ENCODE measurements at regions not wholly inside any gene's neighbourhood (a gene's known extent, or its start where the extent isn't known, plus 50 kb on each side); places are given as distances from the start of the nearest gene placed in this dataset.
"Not testable (repeated sequence)": the region's sequence is repeated elsewhere in the genome, so short reads cannot be mapped to it uniquely, and the experiment has no call there.

DNA sequence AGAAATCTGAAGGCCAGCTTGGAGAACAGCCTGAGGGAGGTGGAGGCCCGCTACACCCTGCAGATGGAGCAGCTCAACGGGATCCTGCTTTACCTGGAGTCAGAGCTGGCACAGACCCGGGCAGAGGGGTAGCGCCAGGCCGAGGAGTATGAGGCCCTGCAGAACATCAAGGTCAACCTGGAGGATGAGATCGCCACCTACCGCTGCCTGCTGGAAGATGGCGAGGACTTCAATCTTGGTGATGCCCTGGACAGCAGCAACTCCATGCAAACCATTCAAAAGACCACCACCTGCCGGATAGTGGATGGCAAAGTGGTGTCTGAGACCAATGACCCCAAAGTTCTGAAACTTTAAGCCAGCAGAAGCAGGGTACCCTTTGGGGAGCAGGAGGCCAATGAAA is 318.4 kb downstream of the ZFHX3 start:
- not testable (repeated sequence) for H3K27ac Mint-ChIP-seq (ENCODE audit: low read depth); H3K4me1 Mint-ChIP-seq; H3K27me3 Mint-ChIP-seq; DNase-seq (ENCODE audit: low spot score in 2 of 2); H3K4me3 Mint-ChIP-seq; ATAC-seq (replicated peaks; ENCODE audit: extremely low read depth, poor library complexity, severe bottlenecking); H3K36me3 Mint-ChIP-seq (ENCODE audit: insufficient read depth)
- H3K9me3 Mint-ChIP-seq, result peaks cover 13% of the 10 kb centered on the region

DNA sequence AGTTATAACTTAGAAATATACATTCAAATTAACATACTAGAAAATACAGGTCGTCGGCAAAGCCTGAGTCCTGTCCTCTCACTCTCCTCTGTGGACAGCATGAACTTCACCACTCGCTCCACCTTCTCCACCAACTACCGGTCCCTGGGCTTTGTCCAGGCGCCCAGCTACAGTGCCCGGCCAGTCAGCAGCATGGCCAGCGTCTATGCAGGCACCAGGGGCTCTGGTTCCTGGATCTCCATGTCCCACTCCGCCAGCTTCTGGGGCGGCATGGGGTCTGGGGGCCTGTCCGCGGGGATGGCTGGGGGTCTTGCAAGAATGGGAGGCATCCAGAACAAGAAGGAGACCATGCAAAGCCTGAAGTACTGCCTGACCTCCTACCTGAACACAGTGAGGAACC is 319.4 kb downstream of the ZFHX3 start:
- no peaks in the 10 kb centered on the region for H3K27me3 Mint-ChIP-seq
- H3K4me3 Mint-ChIP-seq, result no peak overlapping the region
- H3K4me1 Mint-ChIP-seq, result no peaks in the 10 kb centered on the region
- H3K27ac Mint-ChIP-seq (ENCODE audit: low read depth), result no peak overlapping the region
- no peak for DNase-seq (ENCODE audit: low spot score in 2 of 2)
- no peaks in the 10 kb centered on the region for H3K36me3 Mint-ChIP-seq (ENCODE audit: insufficient read depth)
- H3K9me3 Mint-ChIP-seq, result peaks cover 10% of the 10 kb centered on the region
- no peak for ATAC-seq (replicated peaks; ENCODE audit: extremely low read depth, poor library complexity, severe bottlenecking)

DNA sequence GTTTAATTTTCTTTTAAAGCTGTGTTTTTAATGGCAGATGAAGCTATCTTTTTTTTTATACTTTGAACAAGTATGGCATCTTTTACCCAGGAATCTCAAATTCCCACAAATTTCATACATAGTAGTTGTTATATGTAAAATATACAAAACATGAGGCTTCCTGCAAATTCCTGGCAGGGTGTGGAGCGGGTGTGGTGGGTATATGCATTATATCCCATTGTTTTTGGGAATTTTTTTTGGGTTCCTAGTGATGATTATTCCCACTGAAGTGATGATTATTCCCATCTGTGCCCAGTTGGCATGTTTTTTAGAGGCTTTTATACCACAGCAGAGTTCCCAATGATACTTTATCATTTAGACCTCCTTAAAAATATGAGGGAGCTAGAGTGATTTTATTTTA is 320.4 kb downstream of the ZFHX3 start:
- H3K27me3 Mint-ChIP-seq, result no peaks in the 10 kb centered on the region
- H3K9me3 Mint-ChIP-seq, result peaks cover 10% of the 10 kb centered on the region
- H3K27ac Mint-ChIP-seq (ENCODE audit: low read depth), result no peak overlapping the region
- H3K36me3 Mint-ChIP-seq (ENCODE audit: insufficient read depth), result no peaks in the 10 kb centered on the region
- H3K4me3 Mint-ChIP-seq, result no peak overlapping the region
- no peak for DNase-seq (ENCODE audit: low spot score in 2 of 2)
- no peak for ATAC-seq (replicated peaks; ENCODE audit: extremely low read depth, poor library complexity, severe bottlenecking)
- no peaks in the 10 kb centered on the region for H3K4me1 Mint-ChIP-seq

DNA sequence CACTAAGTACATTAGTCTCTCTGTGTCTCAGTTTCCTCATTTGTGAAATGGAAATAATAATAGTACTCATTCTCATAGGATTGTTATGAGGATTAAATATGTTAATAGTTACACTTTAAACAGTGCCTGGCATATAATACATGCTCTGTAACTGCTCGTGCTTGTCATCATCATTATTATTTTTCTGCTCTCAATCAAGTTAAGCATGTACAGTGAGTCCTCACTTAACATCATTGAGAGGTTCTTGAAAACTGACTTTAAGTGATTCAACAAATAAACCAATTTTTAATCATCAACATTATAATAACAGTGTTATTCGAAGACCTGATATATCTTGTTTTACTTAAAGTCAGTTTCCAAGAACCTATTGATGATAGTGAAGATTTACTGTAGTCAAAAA is 322.3 kb downstream of the ZFHX3 start:
- H3K27ac Mint-ChIP-seq (ENCODE audit: low read depth), result no peak overlapping the region
- no peak for DNase-seq (ENCODE audit: low spot score in 2 of 2)
- H3K27me3 Mint-ChIP-seq, result no peaks in the 10 kb centered on the region
- ATAC-seq (replicated peaks; ENCODE audit: extremely low read depth, poor library complexity, severe bottlenecking), result no peak
- H3K4me1 Mint-ChIP-seq, result no peaks in the 10 kb centered on the region
- H3K4me3 Mint-ChIP-seq, result no peak overlapping the region
- H3K36me3 Mint-ChIP-seq (ENCODE audit: insufficient read depth), result no peaks in the 10 kb centered on the region
- peaks cover 10% of the 10 kb centered on the region for H3K9me3 Mint-ChIP-seq

DNA sequence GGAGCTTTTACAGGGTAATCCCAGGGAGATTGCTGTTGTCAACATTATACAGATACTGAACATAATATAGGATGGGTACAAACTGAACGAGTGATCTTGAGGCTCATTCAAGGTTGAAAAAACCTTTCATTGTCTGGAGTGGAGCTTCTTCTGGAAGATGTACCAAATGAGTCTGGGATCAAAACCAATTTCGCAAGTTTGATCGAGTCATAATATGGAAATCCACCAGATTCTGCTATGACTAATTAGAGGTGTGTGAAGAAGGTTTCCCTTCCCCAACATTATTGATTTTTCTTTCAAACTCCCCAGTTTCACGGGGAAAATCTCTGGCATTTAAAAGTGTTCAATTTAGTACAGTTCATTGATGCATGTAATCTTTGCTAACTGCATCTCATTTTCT is 324.1 kb downstream of the ZFHX3 start:
- Mint-ChIP-seq H3K27me3 (no peaks in the 10 kb centered on the region), H3K4me1 (no peaks in the 10 kb centered on the region), H3K4me3 (no peak overlapping the region), H3K36me3 (ENCODE audit: insufficient read depth) (no peaks in the 10 kb centered on the region), H3K9me3 (no peaks in the 10 kb centered on the region), H3K27ac (ENCODE audit: low read depth) (no peak overlapping the region)
- ATAC-seq (replicated peaks; ENCODE audit: extremely low read depth, poor library complexity, severe bottlenecking) (no peak), DNase-seq (ENCODE audit: low spot score in 2 of 2) (no peak)

DNA sequence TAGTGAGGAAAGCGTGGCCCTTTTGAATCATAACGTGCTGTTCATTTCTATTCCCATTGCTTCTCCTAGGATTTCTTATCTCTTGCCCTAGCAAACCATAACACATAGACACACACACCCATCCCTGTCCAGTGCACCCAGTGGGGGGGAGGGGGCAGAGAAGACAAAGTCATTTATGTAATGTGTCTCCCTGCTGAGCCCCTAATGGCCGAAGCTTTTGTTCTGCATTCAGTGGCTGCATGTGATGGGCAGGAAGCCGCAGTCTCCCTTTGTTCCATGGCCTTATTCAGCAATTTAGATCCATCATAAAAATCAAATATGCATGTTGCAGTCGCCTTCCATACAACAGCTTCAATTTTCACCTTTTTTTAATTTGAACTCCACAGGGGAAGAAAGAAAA is 325.4 kb downstream of the ZFHX3 start:
- H3K27ac Mint-ChIP-seq (ENCODE audit: low read depth), result no peak overlapping the region
- H3K4me3 Mint-ChIP-seq, result no peak overlapping the region
- no peaks in the 10 kb centered on the region for H3K27me3 Mint-ChIP-seq
- DNase-seq (ENCODE audit: low spot score in 2 of 2), result no peak
- H3K9me3 Mint-ChIP-seq, result no peaks in the 10 kb centered on the region
- no peaks in the 10 kb centered on the region for H3K36me3 Mint-ChIP-seq (ENCODE audit: insufficient read depth)
- ATAC-seq (replicated peaks; ENCODE audit: extremely low read depth, poor library complexity, severe bottlenecking), result no peak
- H3K4me1 Mint-ChIP-seq, result no peaks in the 10 kb centered on the region

DNA sequence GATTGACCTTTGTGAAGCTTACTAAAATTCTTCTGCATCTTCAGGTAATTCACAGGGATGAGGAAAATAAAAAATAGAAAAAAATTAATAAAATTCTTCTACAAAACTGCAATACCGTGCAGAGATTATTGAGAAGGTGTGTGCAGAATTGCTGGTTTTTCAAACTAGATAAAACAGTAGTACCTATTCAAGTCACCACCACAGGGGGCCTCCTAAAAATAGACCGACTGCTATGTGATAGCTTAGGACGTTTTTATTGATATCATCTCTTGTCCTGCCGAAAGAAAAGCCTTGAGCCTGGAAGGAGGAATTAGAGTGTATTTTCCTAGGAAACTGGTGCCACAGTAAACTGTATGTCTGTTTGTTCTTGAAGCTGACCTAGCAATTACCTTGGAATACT is 325.9 kb downstream of the ZFHX3 start:
- Mint-ChIP-seq H3K9me3 (no peaks in the 10 kb centered on the region), H3K4me1 (no peaks in the 10 kb centered on the region), H3K4me3 (no peak overlapping the region), H3K36me3 (ENCODE audit: insufficient read depth) (no peaks in the 10 kb centered on the region), H3K27ac (ENCODE audit: low read depth) (no peak overlapping the region), H3K27me3 (no peaks in the 10 kb centered on the region)
- DNase-seq (ENCODE audit: low spot score in 2 of 2) (no peak), ATAC-seq (replicated peaks; ENCODE audit: extremely low read depth, poor library complexity, severe bottlenecking) (no peak)

DNA sequence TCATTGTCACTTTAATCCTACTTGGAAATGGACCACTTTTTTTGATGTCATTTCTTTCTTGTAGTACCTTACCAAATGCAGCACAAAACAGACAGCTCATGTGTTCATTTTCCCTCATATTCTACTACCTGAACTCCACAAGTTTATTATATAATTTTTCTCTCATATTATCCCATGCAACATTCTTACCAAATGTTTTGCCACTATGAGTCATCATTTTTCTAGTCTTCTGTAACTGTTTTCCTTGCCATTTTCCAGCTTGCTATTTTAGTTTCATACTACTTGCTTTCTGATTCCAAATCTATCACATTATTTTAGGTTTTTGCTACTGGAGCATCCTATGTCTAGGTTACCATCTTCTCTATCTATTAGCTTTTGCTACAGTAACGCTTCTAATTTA is 332.7 kb downstream of the ZFHX3 start:
- peaks cover 13% of the 10 kb centered on the region for H3K9me3 Mint-ChIP-seq
- H3K27ac Mint-ChIP-seq (ENCODE audit: low read depth), result no peak overlapping the region
- H3K27me3 Mint-ChIP-seq, result no peaks in the 10 kb centered on the region
- no peak for DNase-seq (ENCODE audit: low spot score in 2 of 2)
- H3K4me3 Mint-ChIP-seq, result no peak overlapping the region
- H3K36me3 Mint-ChIP-seq (ENCODE audit: insufficient read depth), result peaks cover 2% of the 10 kb centered on the region
- no peaks in the 10 kb centered on the region for H3K4me1 Mint-ChIP-seq
- no peak for ATAC-seq (replicated peaks; ENCODE audit: extremely low read depth, poor library complexity, severe bottlenecking)

DNA sequence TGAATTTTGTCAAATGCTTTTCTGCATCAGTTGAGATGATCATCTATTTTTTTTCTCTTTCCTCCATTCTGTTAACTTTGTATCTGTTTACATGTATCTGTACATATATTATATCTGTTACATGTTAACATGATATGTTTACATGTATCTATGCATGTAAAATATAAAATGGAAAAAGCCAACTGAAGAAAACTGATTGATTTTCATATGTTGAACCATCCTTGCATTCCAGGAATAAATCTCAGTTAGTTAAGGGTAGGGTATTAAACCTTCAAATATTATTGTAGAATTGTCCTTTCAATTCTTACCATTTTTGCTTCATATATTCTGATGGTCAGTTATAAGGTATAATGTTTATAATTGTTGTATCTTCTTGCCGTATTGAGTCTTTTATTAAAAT is 336.1 kb downstream of the ZFHX3 start:
- DNase-seq (ENCODE audit: low spot score in 2 of 2), result no peak
- no peak for ATAC-seq (replicated peaks; ENCODE audit: extremely low read depth, poor library complexity, severe bottlenecking)
- Mint-ChIP-seq H3K27ac (ENCODE audit: low read depth) (no peak overlapping the region), H3K27me3 (no peaks in the 10 kb centered on the region), H3K4me1 (no peaks in the 10 kb centered on the region), H3K9me3 (peaks cover 13% of the 10 kb centered on the region), H3K36me3 (ENCODE audit: insufficient read depth) (peaks cover 2% of the 10 kb centered on the region), H3K4me3 (no peak overlapping the region)

DNA sequence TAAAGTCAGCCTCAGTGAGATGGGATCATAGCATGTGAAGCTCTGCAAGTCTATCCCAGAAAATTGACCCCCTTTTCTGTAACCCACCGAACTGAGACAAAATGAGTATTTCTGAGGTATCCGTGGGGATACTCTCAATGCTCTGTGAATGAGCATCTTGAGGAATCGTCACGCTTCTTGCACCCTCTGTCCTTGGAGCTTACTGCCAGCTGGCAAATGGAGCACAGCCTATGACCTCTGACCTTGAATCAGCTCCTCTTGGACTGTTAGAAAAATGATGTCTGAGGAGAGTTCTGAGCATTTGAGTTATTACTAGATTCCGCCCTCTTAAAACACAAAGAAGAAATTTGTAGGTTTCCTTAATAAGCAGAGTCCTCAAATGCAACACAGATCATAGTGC is 342.1 kb downstream of the ZFHX3 start:
- H3K36me3 Mint-ChIP-seq (ENCODE audit: insufficient read depth), result no peaks in the 10 kb centered on the region
- DNase-seq (ENCODE audit: low spot score in 2 of 2) (no peak), ATAC-seq (replicated peaks; ENCODE audit: extremely low read depth, poor library complexity, severe bottlenecking) (no peak)
- no peaks in the 10 kb centered on the region for H3K9me3 Mint-ChIP-seq
- H3K27me3 Mint-ChIP-seq, result no peaks in the 10 kb centered on the region
- no peak overlapping the region for H3K4me3 Mint-ChIP-seq
- H3K4me1 Mint-ChIP-seq, result no peaks in the 10 kb centered on the region
- no peak overlapping the region for H3K27ac Mint-ChIP-seq (ENCODE audit: low read depth)

DNA sequence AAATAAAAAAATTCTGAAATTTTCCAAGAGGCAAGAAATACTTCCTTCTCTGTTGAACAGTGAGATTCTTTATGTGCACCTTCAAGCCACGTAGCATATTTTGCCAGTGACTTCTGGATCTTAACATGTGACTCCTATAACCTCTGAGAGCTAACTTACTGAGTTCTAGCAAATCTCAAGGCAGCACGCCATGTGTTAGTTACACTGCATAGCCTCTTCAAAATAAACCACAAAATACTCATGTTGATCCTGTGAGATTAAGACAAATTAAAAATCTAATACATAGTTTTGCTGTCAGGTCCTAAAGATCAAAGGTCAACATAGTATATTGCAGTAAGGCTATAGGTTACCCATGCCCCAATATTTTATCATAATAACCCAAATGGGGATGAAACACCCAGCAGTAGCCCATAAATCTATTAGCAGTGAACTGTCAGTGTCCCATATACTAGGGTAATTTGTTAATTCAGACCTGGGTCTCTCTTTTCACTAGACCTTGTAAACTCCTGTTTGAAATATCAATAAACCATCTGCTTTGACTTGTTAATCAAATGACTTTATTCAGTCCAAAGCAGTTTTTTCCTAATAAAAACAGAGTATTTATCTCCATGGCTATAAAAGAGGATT is 343.1 kb downstream of the ZFHX3 start:
- H3K27me3 Mint-ChIP-seq, result no peaks in the 10 kb centered on the region
- no peaks in the 10 kb centered on the region for H3K4me1 Mint-ChIP-seq
- no peak overlapping the region for H3K4me3 Mint-ChIP-seq
- H3K9me3 Mint-ChIP-seq, result no peaks in the 10 kb centered on the region
- no peaks in the 10 kb centered on the region for H3K36me3 Mint-ChIP-seq (ENCODE audit: insufficient read depth)
- DNase-seq (ENCODE audit: low spot score in 2 of 2) (no peak), ATAC-seq (replicated peaks; ENCODE audit: extremely low read depth, poor library complexity, severe bottlenecking) (no peak)
- no peak overlapping the region for H3K27ac Mint-ChIP-seq (ENCODE audit: low read depth)

DNA sequence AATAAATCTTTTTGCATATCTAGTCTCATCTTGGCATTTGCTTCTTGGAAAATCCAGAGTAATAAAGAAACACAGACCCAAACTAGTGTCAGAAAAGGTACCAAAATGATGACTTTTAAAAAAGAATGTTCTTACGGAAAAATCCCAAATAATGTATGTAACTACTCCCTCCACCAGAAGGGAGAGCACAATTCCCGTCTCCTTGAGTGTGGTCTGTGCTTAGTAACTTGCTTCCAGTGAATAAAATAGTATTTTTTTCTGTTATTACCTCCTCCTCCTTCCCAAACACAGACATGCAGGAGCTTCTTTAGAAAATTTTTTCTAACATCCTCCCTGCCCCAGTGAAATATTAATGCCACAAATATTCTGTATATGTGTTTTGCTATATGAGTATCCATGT is 358.1 kb downstream of the ZFHX3 start:
- no peak overlapping the region for H3K27ac Mint-ChIP-seq (ENCODE audit: low read depth)
- H3K27me3 Mint-ChIP-seq, result no peaks in the 10 kb centered on the region
- no peaks in the 10 kb centered on the region for H3K9me3 Mint-ChIP-seq
- peaks cover 1% of the 10 kb centered on the region for H3K36me3 Mint-ChIP-seq (ENCODE audit: insufficient read depth)
- no peak for DNase-seq (ENCODE audit: low spot score in 2 of 2)
- no peak overlapping the region for H3K4me3 Mint-ChIP-seq
- ATAC-seq (replicated peaks; ENCODE audit: extremely low read depth, poor library complexity, severe bottlenecking), result no peak
- H3K4me1 Mint-ChIP-seq, result no peaks in the 10 kb centered on the region

DNA sequence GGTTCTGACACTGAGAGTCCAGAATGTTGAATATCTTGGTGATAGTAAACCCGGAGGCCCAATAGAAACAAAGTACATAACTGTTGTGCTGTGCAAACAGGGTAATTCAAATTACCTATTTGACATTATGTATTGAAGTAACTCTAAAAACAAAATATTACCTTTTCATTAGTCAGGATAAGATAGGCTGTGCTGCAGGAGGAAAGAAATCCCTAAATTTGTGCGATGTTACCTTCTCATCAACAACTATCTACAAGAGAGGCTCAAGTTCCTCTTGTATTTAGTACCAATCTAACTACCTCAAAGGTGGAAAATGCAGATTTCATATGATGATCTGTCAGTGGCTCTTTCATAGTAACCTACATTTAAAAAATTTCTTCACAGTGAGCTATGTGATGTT is 367.2 kb downstream of the ZFHX3 start:
- H3K4me3 Mint-ChIP-seq, result no peak overlapping the region
- H3K27ac Mint-ChIP-seq (ENCODE audit: low read depth), result no peak overlapping the region
- DNase-seq (ENCODE audit: low spot score in 2 of 2) (no peak), ATAC-seq (replicated peaks; ENCODE audit: extremely low read depth, poor library complexity, severe bottlenecking) (no peak)
- no peaks in the 10 kb centered on the region for H3K27me3 Mint-ChIP-seq
- H3K36me3 Mint-ChIP-seq (ENCODE audit: insufficient read depth), result no peaks in the 10 kb centered on the region
- no peaks in the 10 kb centered on the region for H3K4me1 Mint-ChIP-seq
- H3K9me3 Mint-ChIP-seq, result no peaks in the 10 kb centered on the region

DNA sequence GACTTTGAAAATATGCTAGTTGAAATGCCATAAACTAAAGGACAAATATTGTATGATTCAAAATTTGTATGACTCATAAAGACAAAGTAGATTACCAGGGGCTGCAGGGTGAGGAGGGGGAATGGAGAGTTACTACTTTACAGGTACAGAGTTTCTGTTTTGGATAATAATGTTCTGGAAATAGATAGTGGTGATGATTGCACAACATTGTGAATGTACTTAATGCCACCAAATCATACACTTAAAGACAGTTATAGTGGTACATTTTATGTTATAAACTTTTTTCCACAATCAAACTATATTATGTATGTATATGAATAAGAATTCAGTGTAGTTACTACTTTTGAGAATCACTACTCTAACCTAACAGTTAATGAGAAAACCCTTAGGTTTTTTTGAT is 368.1 kb downstream of the ZFHX3 start:
- no peak overlapping the region for H3K27ac Mint-ChIP-seq (ENCODE audit: low read depth)

More for the DNA sequence above, 368.1 kb downstream of the ZFHX3 start:
- Mint-ChIP-seq H3K36me3 (ENCODE audit: insufficient read depth) (no peaks in the 10 kb centered on the region), H3K27me3 (no peaks in the 10 kb centered on the region), H3K4me1 (no peaks in the 10 kb centered on the region), H3K4me3 (no peak overlapping the region), H3K9me3 (no peaks in the 10 kb centered on the region)
- ATAC-seq (replicated peaks; ENCODE audit: extremely low read depth, poor library complexity, severe bottlenecking) (no peak), DNase-seq (ENCODE audit: low spot score in 2 of 2) (no peak)
